ENCODE measurements at regions not wholly inside any gene's neighbourhood (a gene's known extent, or its start where the extent isn't known, plus 50 kb on each side); places are given as distances from the start of the nearest gene placed in this dataset.

DNA sequence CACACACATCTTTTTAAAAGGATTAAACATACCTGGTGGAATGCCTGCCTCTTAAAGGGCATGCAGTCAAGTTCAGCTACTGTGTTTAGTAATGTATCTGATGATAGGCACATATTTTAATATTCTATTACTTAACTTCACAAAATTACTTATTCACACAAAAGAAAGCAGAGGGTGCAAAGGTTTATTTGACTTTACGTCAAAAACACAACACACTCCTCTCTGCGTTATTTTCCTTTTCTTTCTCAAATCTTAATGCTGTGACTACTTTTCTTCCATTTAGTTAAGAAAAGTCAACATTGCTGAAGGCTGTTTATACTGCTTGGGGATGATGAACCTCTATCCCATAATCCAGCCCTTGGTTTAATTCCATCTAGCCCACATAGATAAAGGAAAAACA is 127.9 kb upstream of the ST6GAL2 start:
- Histone ChIP-seq H3K27me3 (ENCODE audit: insufficient read depth) (no peaks in the 10 kb centered on the region), H3K4me1 (ENCODE audit: insufficient read depth) (no peaks in the 10 kb centered on the region), H3K27ac (ENCODE audit: low read depth) (no peak overlapping the region), H3K79me2 (replicated peaks; ENCODE audit: insufficient read depth) (no peaks in the 10 kb centered on the region), H3K9me2 (ENCODE audit: insufficient read depth) (0 out of 2 replicates have a peak, but pooled peaks cover 3% of the 10 kb centered on the region), H3K4me3 (no peak overlapping the region), H3F3A (replicated peaks; ENCODE audit: low read depth) (no peaks in the 10 kb centered on the region), H3K4me2 (no peak overlapping the region), H2AFZ (no peak overlapping the region), H3K36me3 (ENCODE audit: insufficient read depth) (no peaks in the 10 kb centered on the region), H4K20me1 (replicated peaks; ENCODE audit: insufficient read depth) (no peaks in the 10 kb centered on the region)
- Mint-ChIP-seq H3K4me3 (no peak overlapping the region), H3K36me3 (ENCODE audit: low read depth) (no peaks in the 10 kb centered on the region), H3K27me3 (ENCODE audit: insufficient read depth, low read depth, poor library complexity) (peaks cover 2% of the 10 kb centered on the region), H3K9me3 (no peaks in the 10 kb centered on the region), H3K27ac (no peak overlapping the region), H3K4me1 (no peaks in the 10 kb centered on the region)
- ATAC-seq (no peak), DNase-seq (ENCODE audit: low spot score) (no peak)
- no peak for TF ChIP-seq JUNB (IDR thresholded peaks at IDR 0.05; ENCODE audit: unreplicated experiment)
- no peak for TF ChIP-seq ZNF114 (CRISPR knock-in tag; IDR thresholded peaks at IDR 0.05)
- TF ChIP-seq EZH2 (IDR thresholded peaks at IDR 0.05; ENCODE audit: low read depth, unreplicated experiment) = no peak
- no peak for TF ChIP-seq EZH2phosphoT487 (IDR thresholded peaks at IDR 0.05; ENCODE audit: unreplicated experiment)

DNA sequence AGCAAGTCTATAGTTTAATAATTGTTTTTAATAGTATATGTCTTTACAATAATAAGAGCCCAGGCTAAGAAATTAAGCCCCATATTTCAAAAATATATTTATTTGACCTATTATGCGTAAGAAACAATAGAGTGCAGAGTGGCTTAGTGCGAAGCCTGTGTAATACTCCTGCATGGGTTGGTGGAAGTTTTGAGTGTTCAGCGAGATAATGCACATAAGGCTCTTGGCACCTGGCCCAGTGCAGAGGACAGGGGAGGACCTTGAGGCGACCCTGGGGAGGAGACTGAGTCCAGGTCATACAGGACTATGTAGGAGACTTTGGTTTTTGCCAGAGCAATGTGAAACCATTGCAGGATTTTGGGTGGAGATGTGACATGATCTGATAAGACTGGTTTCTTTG is 132.4 kb upstream of the ST6GAL2 start:
- no peak for ATAC-seq
- no peak overlapping the region for H2AFZ ChIP-seq
- TF ChIP-seq EZH2phosphoT487 (IDR thresholded peaks at IDR 0.05; ENCODE audit: unreplicated experiment) = no peak
- TF ChIP-seq NANOG (IDR thresholded peaks at IDR 0.05; ENCODE audit: borderline replicate concordance) = no peak
- no peak for TF ChIP-seq ZNF331 (CRISPR knock-in tag; IDR thresholded peaks at IDR 0.05; ENCODE audit: low read depth)
- no peak for TF ChIP-seq STAT1 (IDR thresholded peaks at IDR 0.05; ENCODE audit: unreplicated experiment)
- no peak for TF ChIP-seq CTCF (conservative IDR thresholded peaks at IDR 0.05; ENCODE audit: low read depth in 2 of 2)
- no peak overlapping the region for H3K4me3 ChIP-seq
- no peaks in the 10 kb centered on the region for H3K79me2 ChIP-seq (replicated peaks; ENCODE audit: insufficient read depth)
- DNase-seq (ENCODE audit: low spot score) = no peak
- H3K36me3 Mint-ChIP-seq (ENCODE audit: low read depth) = no peaks in the 10 kb centered on the region
- no peaks in the 10 kb centered on the region for H3K9me3 Mint-ChIP-seq
- H3K4me2 ChIP-seq = no peak overlapping the region
- H3F3A ChIP-seq (replicated peaks; ENCODE audit: low read depth) = no peaks in the 10 kb centered on the region
- no peak overlapping the region for H3K4me3 Mint-ChIP-seq
- H3K27me3 Mint-ChIP-seq (ENCODE audit: insufficient read depth, low read depth, poor library complexity) = peaks cover 2% of the 10 kb centered on the region
- H3K36me3 ChIP-seq (ENCODE audit: insufficient read depth) = no peaks in the 10 kb centered on the region
- no peaks in the 10 kb centered on the region for H4K20me1 ChIP-seq (replicated peaks; ENCODE audit: insufficient read depth)
- no peak overlapping the region for H3K27ac Mint-ChIP-seq
- H3K4me1 Mint-ChIP-seq = no peaks in the 10 kb centered on the region
- no peaks in the 10 kb centered on the region for H3K27me3 ChIP-seq (ENCODE audit: insufficient read depth)
- 0 out of 2 replicates have a peak, but pooled peaks cover 3% of the 10 kb centered on the region for H3K9me2 ChIP-seq (ENCODE audit: insufficient read depth)
- no peaks in the 10 kb centered on the region for H3K4me1 ChIP-seq (ENCODE audit: insufficient read depth)
- H3K27ac ChIP-seq (ENCODE audit: low read depth) = no peak overlapping the region

DNA sequence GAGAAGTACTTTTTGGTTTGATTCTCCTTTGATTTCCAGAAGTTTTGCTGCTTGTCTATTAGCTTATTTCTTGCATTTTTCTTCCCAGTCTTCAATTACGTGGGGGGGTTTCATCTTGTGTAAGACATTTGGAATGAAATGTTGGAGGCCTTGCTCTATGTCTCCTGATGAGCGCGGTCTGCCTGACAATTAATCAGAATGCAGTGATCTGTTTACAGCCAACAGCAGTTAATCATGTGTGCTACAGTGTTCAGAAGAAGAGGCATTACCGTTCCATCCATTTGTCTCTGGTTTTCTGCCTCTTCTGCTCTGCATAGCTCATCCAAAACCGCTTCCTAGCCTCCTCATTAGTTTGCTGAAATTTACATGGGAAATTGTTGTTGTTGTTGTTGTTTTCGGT is 134.4 kb upstream of the ST6GAL2 start:
- H3K36me3 Mint-ChIP-seq (ENCODE audit: low read depth) = peaks cover 4% of the 10 kb centered on the region; the same call in 1 of the 3 replicates
- 0 out of 2 replicates have a peak, but pooled peaks cover 3% of the 10 kb centered on the region for H3K9me2 ChIP-seq (ENCODE audit: insufficient read depth)
- no peak overlapping the region for H3K27ac ChIP-seq (ENCODE audit: low read depth)
- H3K27me3 Mint-ChIP-seq (ENCODE audit: insufficient read depth, low read depth, poor library complexity) = no peaks in the 10 kb centered on the region
- H3K4me2 ChIP-seq = no peak overlapping the region
- H3K27ac Mint-ChIP-seq = no peak overlapping the region
- ATAC-seq = no peak
- H3K79me2 ChIP-seq (replicated peaks; ENCODE audit: insufficient read depth) = no peaks in the 10 kb centered on the region
- H3K9me3 Mint-ChIP-seq = peaks cover 4% of the 10 kb centered on the region; the same call in 1 of the 3 replicates
- peaks cover 5% of the 10 kb centered on the region for H3K4me1 Mint-ChIP-seq
- H3K4me3 Mint-ChIP-seq = no peak overlapping the region
- H4K20me1 ChIP-seq (replicated peaks; ENCODE audit: insufficient read depth) = no peaks in the 10 kb centered on the region
- H3F3A ChIP-seq (replicated peaks; ENCODE audit: low read depth) = no peaks in the 10 kb centered on the region
- H3K36me3 ChIP-seq (ENCODE audit: insufficient read depth) = no peaks in the 10 kb centered on the region
- no peak overlapping the region for H3K4me3 ChIP-seq
- H3K27me3 ChIP-seq (ENCODE audit: insufficient read depth) = no peaks in the 10 kb centered on the region
- TF ChIP-seq ZNF114 (CRISPR knock-in tag; IDR thresholded peaks at IDR 0.05) = no peak
- TF ChIP-seq CREB1 (CRISPR knock-in tag; IDR thresholded peaks at IDR 0.05; ENCODE audit: low read depth) = no peak
- TF ChIP-seq, protein P1, sequence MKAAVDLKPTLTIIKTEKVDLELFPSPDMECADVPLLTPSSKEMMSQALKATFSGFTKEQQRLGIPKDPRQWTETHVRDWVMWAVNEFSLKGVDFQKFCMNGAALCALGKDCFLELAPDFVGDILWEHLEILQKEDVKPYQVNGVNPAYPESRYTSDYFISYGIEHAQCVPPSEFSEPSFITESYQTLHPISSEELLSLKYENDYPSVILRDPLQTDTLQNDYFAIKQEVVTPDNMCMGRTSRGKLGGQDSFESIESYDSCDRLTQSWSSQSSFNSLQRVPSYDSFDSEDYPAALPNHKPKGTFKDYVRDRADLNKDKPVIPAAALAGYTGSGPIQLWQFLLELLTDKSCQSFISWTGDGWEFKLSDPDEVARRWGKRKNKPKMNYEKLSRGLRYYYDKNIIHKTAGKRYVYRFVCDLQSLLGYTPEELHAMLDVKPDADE (IDR thresholded peaks at IDR 0.05) = no peak
- TF ChIP-seq ZNF331 (CRISPR knock-in tag; IDR thresholded peaks at IDR 0.05; ENCODE audit: low read depth) = no peak
- TF ChIP-seq NANOG (IDR thresholded peaks at IDR 0.05; ENCODE audit: borderline replicate concordance) = no peak
- TF ChIP-seq POLR2AphosphoS5 (IDR thresholded peaks at IDR 0.05; ENCODE audit: low read depth) = no peak
- H3K4me1 ChIP-seq (ENCODE audit: insufficient read depth) = peaks cover 4% of the 10 kb centered on the region; the same call in 1 of the 2 replicates
- no peak overlapping the region for H2AFZ ChIP-seq
- DNase-seq (ENCODE audit: low spot score) = no peak
